ENCODE measurements at regions not wholly inside any gene's neighbourhood (a gene's known extent, or its start where the extent isn't known, plus 50 kb on each side); places are given as distances from the start of the nearest gene placed in this dataset.
A peak's percentile ranks its signal among the peaks of the same experiment; 100 is the strongest.

GRCh38 chr3:82416349-82416748, 654.9 kb upstream of the GBE1 start:
- H2AFZ ChIP-seq, result no peak overlapping the region

GRCh38 chr3:82413171-82413570, 651.7 kb upstream of the GBE1 start:
- DNase-seq (ENCODE audit: low spot score) (no peak), ATAC-seq (no peak)
- Histone ChIP-seq H3F3A (replicated peaks; ENCODE audit: low read depth) (no peaks in the 10 kb centered on the region), H3K79me2 (replicated peaks; ENCODE audit: insufficient read depth) (no peaks in the 10 kb centered on the region), H3K27ac (ENCODE audit: low read depth) (no peak overlapping the region), H2AFZ (no peak overlapping the region), H3K36me3 (ENCODE audit: insufficient read depth) (no peaks in the 10 kb centered on the region), H3K4me3 (no peak overlapping the region), H3K4me1 (ENCODE audit: insufficient read depth) (peaks cover 15% of the 10 kb centered on the region), H3K9me2 (ENCODE audit: insufficient read depth) (no peaks in the 10 kb centered on the region), H3K4me2 (no peak overlapping the region), H4K20me1 (replicated peaks; ENCODE audit: insufficient read depth) (no peaks in the 10 kb centered on the region), H3K27me3 (ENCODE audit: insufficient read depth) (no peaks in the 10 kb centered on the region)
- H3K27ac Mint-ChIP-seq, result no peak overlapping the region
- peaks cover 17% of the 10 kb centered on the region for H3K4me1 Mint-ChIP-seq
- H3K4me3 Mint-ChIP-seq, result no peak overlapping the region
- H3K27me3 Mint-ChIP-seq (ENCODE audit: insufficient read depth, low read depth, poor library complexity), result no peaks in the 10 kb centered on the region
- H3K9me3 Mint-ChIP-seq, result no peaks in the 10 kb centered on the region
- no peaks in the 10 kb centered on the region for H3K36me3 Mint-ChIP-seq (ENCODE audit: low read depth)
- TF ChIP-seq STAT1 (IDR thresholded peaks at IDR 0.05; ENCODE audit: unreplicated experiment) (no peak), CTCF (conservative IDR thresholded peaks at IDR 0.05; ENCODE audit: low read depth in 2 of 2) (no peak), POLR2AphosphoS5 (IDR thresholded peaks at IDR 0.05; ENCODE audit: low read depth) (no peak), ZNF331 (CRISPR knock-in tag; IDR thresholded peaks at IDR 0.05; ENCODE audit: low read depth) (no peak), JUNB (IDR thresholded peaks at IDR 0.05; ENCODE audit: unreplicated experiment) (no peak), EZH2 (IDR thresholded peaks at IDR 0.05; ENCODE audit: low read depth, unreplicated experiment) (no peak), NANOG (IDR thresholded peaks at IDR 0.05; ENCODE audit: borderline replicate concordance) (no peak), ZNF114 (CRISPR knock-in tag; IDR thresholded peaks at IDR 0.05) (no peak), EZH2phosphoT487 (IDR thresholded peaks at IDR 0.05; ENCODE audit: unreplicated experiment) (no peak), ZNF462 (CRISPR knock-in tag; IDR thresholded peaks at IDR 0.05) (no peak), REST (IDR thresholded peaks at IDR 0.05; ENCODE audit: unreplicated experiment) (no peak)

More at GRCh38 chr3:82416349-82416748, 654.9 kb upstream of the GBE1 start:
- Mint-ChIP-seq H3K27ac (no peak overlapping the region), H3K36me3 (ENCODE audit: low read depth) (no peaks in the 10 kb centered on the region; the same call in 2 of the 3 replicates), H3K4me3 (no peak overlapping the region), H3K4me1 (peaks cover 13% of the 10 kb centered on the region), H3K27me3 (ENCODE audit: insufficient read depth, low read depth, poor library complexity) (no peaks in the 10 kb centered on the region), H3K9me3 (no peaks in the 10 kb centered on the region)
- H3F3A ChIP-seq (replicated peaks; ENCODE audit: low read depth), result no peaks in the 10 kb centered on the region
- no peak overlapping the region for H3K4me3 ChIP-seq
- no peaks in the 10 kb centered on the region for H3K27me3 ChIP-seq (ENCODE audit: insufficient read depth)
- no peak for TF ChIP-seq EZH2 (IDR thresholded peaks at IDR 0.05; ENCODE audit: low read depth, unreplicated experiment)
- H3K27ac ChIP-seq (ENCODE audit: low read depth), result peak overlapping the region; percentile 39; the same call in 1 of the 2 replicates
- peak overlapping the region; percentile 45; the same call in 1 of the 2 replicates for H3K4me2 ChIP-seq
- no peaks in the 10 kb centered on the region for H3K79me2 ChIP-seq (replicated peaks; ENCODE audit: insufficient read depth)
- H3K36me3 ChIP-seq (ENCODE audit: insufficient read depth), result no peaks in the 10 kb centered on the region
- ATAC-seq, result no peak
- no peak for DNase-seq (ENCODE audit: low spot score)
- H4K20me1 ChIP-seq (replicated peaks; ENCODE audit: insufficient read depth), result no peaks in the 10 kb centered on the region
- H3K4me1 ChIP-seq (ENCODE audit: insufficient read depth), result peaks cover 15% of the 10 kb centered on the region
- H3K9me2 ChIP-seq (ENCODE audit: insufficient read depth), result no peaks in the 10 kb centered on the region
